Osteoblast (primary cell): ENCODE measurements at regions not wholly inside any gene's neighbourhood (a gene's known extent, or its start where the extent isn't known, plus 50 kb on each side); places are given as distances from the start of the nearest gene placed in this dataset.

Experiments
- DNase-seq: peaks from one replicate; pipeline ENCODE4 v3.0.0; 2011; ENCODE audit warnings: low spot score, mixed read lengths; ENCODE audit not compliant: insufficient read length; ENCODE audit errors: missing footprints
- H2AFZ ChIP-seq: 2 replicates; pipeline ENCODE4 v1.6.0; 2011; ENCODE audit warnings: mild to moderate bottlenecking, low read length
- H3K27ac ChIP-seq: 2 replicates; pipeline ENCODE4 v1.5.1; 2011; ENCODE audit warnings: mild to moderate bottlenecking, low read depth, low read length, moderate library complexity
- H3K27me3 ChIP-seq: 2 replicates; pipeline ENCODE4 v1.6.0; 2012; ENCODE audit warnings: mild to moderate bottlenecking, control low read depth, inconsistent platforms, low read length, moderate library complexity; ENCODE audit not compliant: insufficient read depth
- H3K36me3 ChIP-seq: 2 replicates; pipeline ENCODE4 v1.5.1; 2011; ENCODE audit warnings: mild to moderate bottlenecking, low read length, control low read depth, moderate library complexity; ENCODE audit not compliant: insufficient read depth
- H3K4me1 ChIP-seq: 2 replicates; pipeline ENCODE4 v1.5.1; 2011; ENCODE audit warnings: mild to moderate bottlenecking, low read length, control low read depth, moderate library complexity; ENCODE audit not compliant: insufficient read depth
- H3K4me2 ChIP-seq: 2 replicates; pipeline ENCODE4 v1.6.0; 2011; ENCODE audit warnings: mild to moderate bottlenecking, low read length; ENCODE audit not compliant: insufficient read depth
- H3K4me3 ChIP-seq: fragments of 200-600 bp; sonication (generic); 3 replicates; pipeline ENCODE4 v1.5.1; 2012; ENCODE audit warnings: mild to moderate bottlenecking, low read length, inconsistent platforms; ENCODE audit not compliant: insufficient read depth
- H3K79me2 ChIP-seq: 2 replicates; pipeline ENCODE4 v1.6.0; 2012; ENCODE audit warnings: mild to moderate bottlenecking, low read length, control low read depth, inconsistent platforms; ENCODE audit not compliant: insufficient read depth
- H3K9me3 ChIP-seq: 2 replicates; pipeline ENCODE4 v1.5.1; 2011; ENCODE audit warnings: low read depth, low read length, control low read depth
- H4K20me1 ChIP-seq: 2 replicates; pipeline ENCODE4 v1.6.0; 2012; ENCODE audit warnings: mild to moderate bottlenecking, low read length, control low read depth; ENCODE audit not compliant: insufficient read depth
- CTCF ChIP-seq: IDR thresholded peaks from 2 replicates; pipeline ENCODE4 v1.5.1; 2011; ENCODE audit warnings: mild to moderate bottlenecking, low read depth, low read length, moderate library complexity; ENCODE audit errors: extremely low read depth

GRCh38 chr18:79596446-79597175, 83.0 kb upstream of the CTDP1 start:
- Histone ChIP-seq H3K27ac (no peak overlapping the region), H3K79me2 (no peaks in the 10 kb centered on the region), H3K36me3 (no peaks in the 10 kb centered on the region), H3K27me3 (peaks cover 62% of the 10 kb centered on the region), H3K4me1 (peaks cover 5% of the 10 kb centered on the region), H3K4me2 (no peak overlapping the region), H4K20me1 (no peaks in the 10 kb centered on the region), H3K4me3 (no peak overlapping the region), H3K9me3 (no peaks in the 10 kb centered on the region), H2AFZ (no peak overlapping the region)
- no peak for TF ChIP-seq CTCF
- DNase-seq = peak; percentile 78

- Histone ChIP-seq H3K4me2 (no peak overlapping the region), H3K36me3 (no peaks in the 10 kb centered on the region), H3K9me3 (no peaks in the 10 kb centered on the region), H3K27me3 (peaks cover 60% of the 10 kb centered on the region), H3K79me2 (no peaks in the 10 kb centered on the region), H2AFZ (no peak overlapping the region), H4K20me1 (no peaks in the 10 kb centered on the region), H3K4me3 (no peak overlapping the region), H3K27ac (no peak overlapping the region), H3K4me1 (peaks cover 5% of the 10 kb centered on the region)
- TF ChIP-seq CTCF = no peak
- DNase-seq = peak; percentile 51
Measured at GRCh38 chr18:79597176-79597830, 82.3 kb upstream of the CTDP1 start.

- H3K4me3 ChIP-seq = no peak overlapping the region
- no peaks in the 10 kb centered on the region for H3K36me3 ChIP-seq
- no peaks in the 10 kb centered on the region for H3K9me3 ChIP-seq
- H2AFZ ChIP-seq = no peak overlapping the region
- H3K79me2 ChIP-seq = no peaks in the 10 kb centered on the region
- no peak for TF ChIP-seq CTCF
- H3K27ac ChIP-seq = no peak overlapping the region
- H3K4me2 ChIP-seq = no peak overlapping the region
- peak; percentile 79 for DNase-seq
- H3K27me3 ChIP-seq = peaks cover 58% of the 10 kb centered on the region
- peaks cover 5% of the 10 kb centered on the region for H3K4me1 ChIP-seq
- H4K20me1 ChIP-seq = no peaks in the 10 kb centered on the region
Measured at GRCh38 chr18:79597831-79598632, 81.6 kb upstream of the CTDP1 start.
